ENCODE measurements at regions not wholly inside any gene's neighbourhood (a gene's known extent, or its start where the extent isn't known, plus 50 kb on each side); places are given as distances from the start of the nearest gene placed in this dataset.

DNA sequence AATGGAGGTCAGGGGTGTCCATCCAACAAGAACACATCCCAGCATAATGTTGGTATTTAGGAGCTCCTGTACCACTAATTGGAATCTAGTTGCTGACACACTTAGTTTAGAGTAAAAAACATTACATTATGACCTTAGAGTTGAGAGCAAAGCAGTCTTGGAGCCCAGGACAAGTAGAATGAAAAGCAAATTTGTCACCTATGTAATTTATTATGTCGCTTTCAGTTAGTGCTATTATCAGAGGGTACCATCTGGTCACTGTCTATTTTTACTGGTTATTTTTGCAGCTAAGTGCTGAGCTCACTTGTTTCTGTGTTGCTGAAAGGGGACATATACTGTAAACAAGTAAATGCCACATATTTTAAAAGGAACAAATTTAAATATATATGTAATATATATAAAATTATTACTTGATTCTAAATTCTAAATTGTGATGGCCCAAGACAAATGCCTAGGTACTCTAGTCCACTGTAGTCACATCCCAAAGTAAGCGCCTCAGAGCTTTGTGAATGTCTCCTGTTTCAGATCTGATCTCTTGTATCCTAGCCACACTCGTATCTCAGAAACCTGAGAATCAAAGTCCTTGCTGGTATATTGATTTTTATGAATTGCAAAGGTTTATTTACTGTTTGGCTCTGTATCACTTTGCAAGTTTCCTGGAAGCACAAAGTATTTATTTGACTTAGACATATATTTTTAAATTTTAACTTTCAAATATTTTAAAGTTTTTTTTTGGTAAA is 148.6 kb upstream of the MAN1A1 start (continued):
- TF ChIP-seq MZF1 (CRISPR knock-in tag; IDR thresholded peaks at IDR 0.05; ENCODE audit: borderline replicate concordance) (no peak), SMAD3 (CRISPR knock-in tag; IDR thresholded peaks at IDR 0.05) (peak; percentile 80), NRL (CRISPR knock-in tag; IDR thresholded peaks at IDR 0.05; ENCODE audit: borderline replicate concordance) (no peak), RAD21 (CRISPR knock-in tag; IDR thresholded peaks at IDR 0.05) (no peak), ZSCAN22 (CRISPR knock-in tag; IDR thresholded peaks at IDR 0.05) (no peak), TCF7 (IDR thresholded peaks at IDR 0.05; ENCODE audit: low read depth) (no peak), ZNF713 (CRISPR knock-in tag; IDR thresholded peaks at IDR 0.05) (no peak), ZNF207 (IDR thresholded peaks at IDR 0.05; ENCODE audit: borderline replicate concordance) (no peak), ZNF317 (CRISPR knock-in tag; IDR thresholded peaks at IDR 0.05) (no peak), HDAC1 (CRISPR knock-in tag; IDR thresholded peaks at IDR 0.05) (0 out of 2 replicates have a peak, but pooled peaks have one; percentile 28), HOXA3 (CRISPR knock-in tag; IDR thresholded peaks at IDR 0.05) (no peak), SATB2 (CRISPR knock-in tag; IDR thresholded peaks at IDR 0.05) (no peak), ZNF567 (CRISPR knock-in tag; IDR thresholded peaks at IDR 0.05; ENCODE audit: borderline replicate concordance) (no peak), ZNF30 (CRISPR knock-in tag; IDR thresholded peaks at IDR 0.05) (no peak), CHD4 (IDR thresholded peaks at IDR 0.05; ENCODE audit: borderline replicate concordance, low read length) (no peak), RFX3 (CRISPR knock-in tag; IDR thresholded peaks at IDR 0.05) (no peak), CEBPG (CRISPR knock-in tag; IDR thresholded peaks at IDR 0.05) (peak; percentile 44; the same call in 1 of the 2 replicates), HNRNPL (IDR thresholded peaks at IDR 0.05; ENCODE audit: low read depth, low read length) (no peak), ZNF766 (CRISPR knock-in tag; IDR thresholded peaks at IDR 0.05; ENCODE audit: borderline replicate concordance) (no peak), ATAD3A (CRISPR knock-in tag; IDR thresholded peaks at IDR 0.05) (no peak), THYN1 (CRISPR knock-in tag; IDR thresholded peaks at IDR 0.05; ENCODE audit: borderline replicate concordance, low read depth) (no peak), ZBTB38 (CRISPR knock-in tag; IDR thresholded peaks at IDR 0.05) (no peak), BRD4 (CRISPR knock-in tag; IDR thresholded peaks at IDR 0.05) (no peak), AGO1 (IDR thresholded peaks at IDR 0.05; ENCODE audit: low read depth, low read length, poor library complexity, severe bottlenecking) (no peak)
- TF ChIP-seq, protein P1, sequence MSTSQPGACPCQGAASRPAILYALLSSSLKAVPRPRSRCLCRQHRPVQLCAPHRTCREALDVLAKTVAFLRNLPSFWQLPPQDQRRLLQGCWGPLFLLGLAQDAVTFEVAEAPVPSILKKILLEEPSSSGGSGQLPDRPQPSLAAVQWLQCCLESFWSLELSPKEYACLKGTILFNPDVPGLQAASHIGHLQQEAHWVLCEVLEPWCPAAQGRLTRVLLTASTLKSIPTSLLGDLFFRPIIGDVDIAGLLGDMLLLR (CRISPR knock-in tag; IDR thresholded peaks at IDR 0.05): no peak
- TF ChIP-seq, protein P2, sequence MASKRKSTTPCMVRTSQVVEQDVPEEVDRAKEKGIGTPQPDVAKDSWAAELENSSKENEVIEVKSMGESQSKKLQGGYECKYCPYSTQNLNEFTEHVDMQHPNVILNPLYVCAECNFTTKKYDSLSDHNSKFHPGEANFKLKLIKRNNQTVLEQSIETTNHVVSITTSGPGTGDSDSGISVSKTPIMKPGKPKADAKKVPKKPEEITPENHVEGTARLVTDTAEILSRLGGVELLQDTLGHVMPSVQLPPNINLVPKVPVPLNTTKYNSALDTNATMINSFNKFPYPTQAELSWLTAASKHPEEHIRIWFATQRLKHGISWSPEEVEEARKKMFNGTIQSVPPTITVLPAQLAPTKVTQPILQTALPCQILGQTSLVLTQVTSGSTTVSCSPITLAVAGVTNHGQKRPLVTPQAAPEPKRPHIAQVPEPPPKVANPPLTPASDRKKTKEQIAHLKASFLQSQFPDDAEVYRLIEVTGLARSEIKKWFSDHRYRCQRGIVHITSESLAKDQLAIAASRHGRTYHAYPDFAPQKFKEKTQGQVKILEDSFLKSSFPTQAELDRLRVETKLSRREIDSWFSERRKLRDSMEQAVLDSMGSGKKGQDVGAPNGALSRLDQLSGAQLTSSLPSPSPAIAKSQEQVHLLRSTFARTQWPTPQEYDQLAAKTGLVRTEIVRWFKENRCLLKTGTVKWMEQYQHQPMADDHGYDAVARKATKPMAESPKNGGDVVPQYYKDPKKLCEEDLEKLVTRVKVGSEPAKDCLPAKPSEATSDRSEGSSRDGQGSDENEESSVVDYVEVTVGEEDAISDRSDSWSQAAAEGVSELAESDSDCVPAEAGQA (IDR thresholded peaks at IDR 0.05; ENCODE audit: low read depth): no peak
- TF ChIP-seq, protein P2 (CRISPR knock-in tag; IDR thresholded peaks at IDR 0.05; ENCODE audit: borderline replicate concordance): no peak
